H1 (cell line): ENCODE measurements at regions not wholly inside any gene's neighbourhood (a gene's known extent, or its start where the extent isn't known, plus 50 kb on each side); places are given as distances from the start of the nearest gene placed in this dataset.

ENCODE experiments used
- CTCF ChIA-PET: fragments of 300-600 bp; sonication (Branson Sonifier 250); formaldehyde crosslinking; loops from one replicate; lab custom pipeline; 2021; ENCODE audit not compliant: partially characterized antibody; lab: Charles Lee
- POLR2A ChIA-PET: fragments of 300-600 bp; sonication (Branson Sonifier 250); formaldehyde crosslinking; loops from one replicate; lab custom pipeline; 2021; ENCODE audit warnings: inconsistent platforms; ENCODE audit not compliant: partially characterized antibody; lab: Charles Lee
- DNase-seq, 2 experiments: peaks; one replicate each; pipeline versions ENCODE4 v3.0.0 to v3.0.0-alpha.2; 2010 to 2022; ENCODE audit warnings: low spot score in 2 of 2, low read depth in 1 of 2, mixed read lengths in 1 of 2
- FAIRE-seq: peaks from 2 replicates; lab custom pipeline; 2011; peaks lifted over from hg19 to GRCh38; lab: Jason Lieb, UNC
- H2AFZ ChIP-seq: 2 replicates; pipeline ENCODE4 v1.8.1; 2012; ENCODE audit warnings: low read length, inconsistent platforms
- H2AK5ac ChIP-seq: 2 replicates; pipeline ENCODE4 v1.6.1; 2013; ENCODE audit warnings: low read depth, low read length
- H2BK120ac ChIP-seq: replicated peaks from 2 replicates; pipeline ENCODE3; 2013; ENCODE audit warnings: low read depth, low read length, inconsistent platforms
- H2BK12ac ChIP-seq: 2 replicates; pipeline ENCODE4 v1.6.1; 2013; ENCODE audit warnings: low read depth, low read length
- H2BK15ac ChIP-seq: 2 replicates; pipeline ENCODE4 v1.6.1; 2013; ENCODE audit warnings: low read length
- H2BK20ac ChIP-seq: 2 replicates; pipeline ENCODE4 v1.6.1; 2013; ENCODE audit warnings: low read length
- H2BK5ac ChIP-seq: 2 replicates; pipeline ENCODE4 v1.6.1; 2013; ENCODE audit warnings: low read depth, low read length
- H3K14ac ChIP-seq: 2 replicates; pipeline ENCODE4 v1.6.1; 2013; ENCODE audit warnings: inconsistent platforms; ENCODE audit not compliant: insufficient read length
- H3K18ac ChIP-seq: 2 replicates; pipeline ENCODE4 v1.6.1; 2013; ENCODE audit warnings: low read length; ENCODE audit errors: extremely low read depth
- H3K23ac ChIP-seq: 2 replicates; pipeline ENCODE4 v1.6.1; 2013; ENCODE audit warnings: inconsistent platforms; ENCODE audit not compliant: insufficient read length
- H3K23me2 ChIP-seq: 2 replicates; pipeline ENCODE4 v1.6.1; 2013; ENCODE audit warnings: low read depth, low read length
- H3K27ac ChIP-seq: 2 replicates; pipeline ENCODE4 v1.6.1; 2011; ENCODE audit warnings: low read depth, low read length, inconsistent platforms
- H3K27me3 ChIP-seq, 4 experiments: replicated peaks in 1 of 4; 1 replicate in 1 of 4; 2 replicates in 3 of 4; pipeline versions ENCODE4 v1.6.1 to v1.8.1; 2011 to 2013; ENCODE audit warnings: low read length in 3 of 4, mild to moderate bottlenecking in 3 of 4, inconsistent platforms in 2 of 4, mixed read lengths in 2 of 4, moderate library complexity in 1 of 4; ENCODE audit not compliant: control insufficient read depth in 3 of 4, insufficient read depth in 3 of 4; ENCODE audit errors: extremely low read depth in 1 of 4
- H3K36me3 ChIP-seq, 4 experiments: 2 replicates each; pipeline versions ENCODE4 v1.6.1 to v1.8.1; 2011 to 2013; ENCODE audit warnings: mild to moderate bottlenecking in 4 of 4, low read length in 3 of 4, moderate library complexity in 2 of 4, control low read depth in 1 of 4, inconsistent platforms in 1 of 4; ENCODE audit not compliant: insufficient read depth in 4 of 4, control insufficient read depth in 2 of 4
- H3K4ac ChIP-seq: replicated peaks from 2 replicates; pipeline ENCODE3; 2013; ENCODE audit warnings: low read length, low read depth, mixed read lengths, inconsistent platforms; ENCODE audit not compliant: insufficient read length
- H3K4me1 ChIP-seq, 4 experiments: replicated peaks in 1 of 4; 1 replicate in 1 of 4; 2 replicates in 3 of 4; pipeline versions ENCODE4 v1.6.1 to v1.8.1; 2011 to 2013; ENCODE audit warnings: low read length in 3 of 4, inconsistent platforms in 2 of 4, mixed read lengths in 1 of 4; ENCODE audit not compliant: insufficient read depth in 4 of 4, control insufficient read depth in 3 of 4
- H3K4me2 ChIP-seq, 2 experiments: 2 replicates each; pipeline versions ENCODE4 v1.6.1 to v1.8.1; 2011 to 2013; ENCODE audit warnings: low read depth in 2 of 2, low read length in 2 of 2, control low read depth in 1 of 2, inconsistent platforms in 1 of 2, mild to moderate bottlenecking in 1 of 2; ENCODE audit not compliant: insufficient read depth in 1 of 2
- H3K4me3 ChIP-seq, 4 experiments: fragments of 200-600, 300-600 bp in 1 of 4; sonication (generic), shearing (Covaris generic), sonication (Bioruptor Twin) in 1 of 4; 2 replicates each; pipeline versions ENCODE4 v1.5.1 to v1.8.1; 2011 to 2016; ENCODE audit warnings: low read length in 4 of 4, low read depth in 3 of 4, control low read depth in 2 of 4, inconsistent platforms in 2 of 4, mild to moderate bottlenecking in 2 of 4, mixed read lengths in 1 of 4, moderate library complexity in 1 of 4; ENCODE audit not compliant: insufficient read depth in 2 of 4; ENCODE audit errors: extremely low read depth in 1 of 4
- H3K56ac ChIP-seq: replicated peaks from 2 replicates; pipeline ENCODE3; 2013; ENCODE audit warnings: low read depth, mild to moderate bottlenecking, mixed read lengths, low read length, inconsistent platforms; ENCODE audit not compliant: insufficient read length
- H3K79me1 ChIP-seq: 2 replicates; pipeline ENCODE4 v1.6.1; 2013; ENCODE audit warnings: low read depth, low read length, control low read depth
- H3K79me2 ChIP-seq, 2 experiments: 2 replicates each; pipeline versions ENCODE4 v1.6.1 to v1.8.1; 2012 to 2013; ENCODE audit warnings: low read length in 2 of 2, mild to moderate bottlenecking in 2 of 2, inconsistent platforms in 1 of 2; ENCODE audit not compliant: insufficient read depth in 2 of 2, control insufficient read depth in 1 of 2
- H3K9ac ChIP-seq, 4 experiments: replicated peaks in 1 of 4; 1 replicate in 1 of 4; 2 replicates in 3 of 4; pipeline versions ENCODE4 v1.6.1 to v1.8.1; 2011 to 2013; ENCODE audit warnings: low read depth in 3 of 4, low read length in 3 of 4, control low read depth in 2 of 4, mild to moderate bottlenecking in 2 of 4, moderate library complexity in 2 of 4, inconsistent platforms in 1 of 4; ENCODE audit errors: extremely low read depth in 1 of 4
- H3K9me3 ChIP-seq, 2 experiments: 2 replicates each; pipeline versions ENCODE4 v1.6.1 to v1.8.1; 2012 to 2013; ENCODE audit warnings: mild to moderate bottlenecking in 2 of 2, moderate library complexity in 2 of 2, control low read depth in 1 of 2, inconsistent platforms in 1 of 2, low read depth in 1 of 2, low read length in 1 of 2, mixed read lengths in 1 of 2; ENCODE audit not compliant: insufficient read depth in 2 of 2
- H4K20me1 ChIP-seq, 2 experiments: replicated peaks in 1 of 2; 2 replicates each; pipeline versions ENCODE3 to v1.8.1; 2011 to 2013; ENCODE audit warnings: inconsistent platforms in 2 of 2, low read length in 2 of 2, mild to moderate bottlenecking in 1 of 2; ENCODE audit not compliant: insufficient read depth in 2 of 2, control insufficient read depth in 1 of 2
- H4K5ac ChIP-seq: 2 replicates; pipeline ENCODE4 v1.6.1; 2013; ENCODE audit warnings: low read length, low read depth, mixed read lengths, inconsistent platforms; ENCODE audit not compliant: insufficient read length
- H4K8ac ChIP-seq: 2 replicates; pipeline ENCODE4 v1.8.0; 2013; ENCODE audit warnings: mild to moderate bottlenecking, moderate library complexity, low read length, inconsistent platforms; ENCODE audit not compliant: insufficient read depth; ENCODE audit errors: extremely low read depth
- H4K91ac ChIP-seq: replicated peaks from 2 replicates; pipeline ENCODE3; 2013; ENCODE audit warnings: low read length, mixed read lengths, inconsistent platforms; ENCODE audit not compliant: insufficient read length
- EGR1 ChIP-seq: IDR thresholded peaks from 2 replicates; pipeline ENCODE4 v1.6.1; 2011; ENCODE audit warnings: low read depth, low read length, borderline replicate concordance
- EZH2 ChIP-seq: fragments of 200-600 bp; sonication (generic); IDR thresholded peaks from 2 replicates; pipeline ENCODE4 v1.7.1; 2012; ENCODE audit warnings: low read depth, mild to moderate bottlenecking, moderate library complexity, low read length, inconsistent platforms; ENCODE audit not compliant: severe bottlenecking
- SRF ChIP-seq: IDR thresholded peaks from 2 replicates; pipeline ENCODE4 v1.6.1; 2011; ENCODE audit warnings: mild to moderate bottlenecking, low read depth, low read length, moderate library complexity
- TF ChIP-seq, protein P1 (sequence below): IDR thresholded peaks from 2 replicates; pipeline ENCODE4 v1.6.1; 2012; ENCODE audit warnings: inconsistent platforms

DNA sequence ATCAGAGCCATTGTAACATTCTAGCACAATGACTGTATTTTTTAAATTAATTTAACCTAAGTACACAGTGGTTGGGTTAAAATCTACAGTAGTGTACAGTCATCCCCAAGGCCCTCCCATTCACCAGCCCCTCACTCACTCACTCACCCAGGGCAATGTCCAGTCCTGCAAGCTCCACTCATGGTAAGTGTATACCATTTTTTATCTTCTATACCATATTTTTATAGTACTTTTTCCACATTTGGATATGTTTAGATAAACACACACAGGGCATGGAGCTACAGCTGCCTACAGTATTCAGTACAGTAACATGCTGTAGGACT lies 72.1 kb downstream of the COPS8 start:
- Histone ChIP-seq H3K18ac (no peak overlapping the region), H3K23ac (no peak overlapping the region), H4K20me1 (no peaks in the 10 kb centered on the region), H3K4me3 (no peak overlapping the region), H2AK5ac (no peak overlapping the region), H3K79me1 (no peaks in the 10 kb centered on the region), H4K8ac (no peak overlapping the region), H3K9me3 (no peaks in the 10 kb centered on the region), H3K4ac (no peak overlapping the region), H3K14ac (no peak overlapping the region), H2BK120ac (no peak overlapping the region), H3K36me3 (no peaks in the 10 kb centered on the region), H3K4me1 (no peaks in the 10 kb centered on the region; a peak in 2 of 7 replicates), H4K91ac (no peak overlapping the region), H2AFZ (no peak overlapping the region), H4K5ac (no peak overlapping the region), H3K27me3 (no peaks in the 10 kb centered on the region), H2BK20ac (no peak overlapping the region), H2BK12ac (no peak overlapping the region), H3K23me2 (no peaks in the 10 kb centered on the region), H2BK5ac (no peak overlapping the region), H3K27ac (no peak overlapping the region), H3K79me2 (no peaks in the 10 kb centered on the region), H3K9ac (no peak overlapping the region), H2BK15ac (no peak overlapping the region), H3K4me2 (no peak overlapping the region), H3K56ac (no peak overlapping the region)
- CTCF ChIA-PET: interaction anchor here (0.7 to 2.7 kb wide), 5 partner anchors 8 to 355 kb away, joined by 3 to 15 read pairs (median 3); no protein-coding TSS in a partner anchor
- POLR2A ChIA-PET: no interaction called here
- DNase-seq (no peak), FAIRE-seq (no peak)
- TF ChIP-seq EZH2 (no peak), EGR1 (no peak), SRF (no peak)
- TF ChIP-seq, protein P1, sequence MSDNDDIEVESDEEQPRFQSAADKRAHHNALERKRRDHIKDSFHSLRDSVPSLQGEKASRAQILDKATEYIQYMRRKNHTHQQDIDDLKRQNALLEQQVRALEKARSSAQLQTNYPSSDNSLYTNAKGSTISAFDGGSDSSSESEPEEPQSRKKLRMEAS: no peak
